ENCODE measurements at regions not wholly inside any gene's neighbourhood (a gene's known extent, or its start where the extent isn't known, plus 50 kb on each side); places are given as distances from the start of the nearest gene placed in this dataset.

DNA sequence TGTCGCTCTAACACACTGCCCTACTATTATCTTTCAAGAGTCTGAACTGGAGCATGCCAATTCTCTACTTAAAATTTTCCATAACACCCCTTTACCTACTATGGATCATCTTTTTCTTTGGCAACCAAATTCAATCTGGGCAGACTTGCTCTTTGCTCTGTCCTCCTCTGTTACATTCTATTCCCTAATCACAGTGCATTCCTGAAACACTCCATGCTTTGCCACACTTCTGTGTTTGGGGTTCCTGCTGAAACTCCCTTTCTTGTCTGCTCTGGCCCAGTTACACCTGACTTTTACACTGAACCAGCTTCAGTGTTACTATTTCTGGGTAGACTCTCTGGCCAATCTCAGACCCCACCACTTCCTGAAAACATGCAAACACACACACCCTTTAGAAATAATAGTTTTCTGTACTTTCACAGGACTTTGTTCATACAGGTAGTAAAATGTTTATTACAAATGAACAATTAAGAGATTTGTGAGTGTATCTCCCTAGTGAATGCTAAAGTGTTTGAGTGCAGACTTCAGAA is 119.9 kb upstream of the DCC start:
- TF ChIP-seq BCLAF1 (IDR thresholded peaks at IDR 0.05; ENCODE audit: borderline replicate concordance in 1 of 2, control insufficient read depth in 1 of 2, low read depth in 2 of 2, low read length in 1 of 2) (no peak), REST (IDR thresholded peaks at IDR 0.05; ENCODE audit: borderline replicate concordance) (no peak), REST (CRISPR knock-in tag; IDR thresholded peaks at IDR 0.05; ENCODE audit: low read depth) (no peak), TAF1 (IDR thresholded peaks at IDR 0.05; ENCODE audit: control insufficient read depth, extremely low read depth, insufficient read depth, low read length, severe bottlenecking) (no peak), CEBPZ (IDR thresholded peaks at IDR 0.05; ENCODE audit: borderline replicate concordance, low read depth, low read length) (no peak), POLR2A (conservative IDR thresholded peaks at IDR 0.05) (no peak), CHD2 (IDR thresholded peaks at IDR 0.05; ENCODE audit: low read depth, low read length) (no peak), ZNF695 (CRISPR knock-in tag; IDR thresholded peaks at IDR 0.05) (no peak), HNRNPL (IDR thresholded peaks at IDR 0.05; ENCODE audit: low read depth, low read length) (no peak), EZH2 (IDR thresholded peaks at IDR 0.05; ENCODE audit: borderline replicate concordance, low read depth, low read length) (no peak), FOXK1 (CRISPR knock-in tag; IDR thresholded peaks at IDR 0.05; ENCODE audit: borderline replicate concordance) (no peak), CTBP1 (IDR thresholded peaks at IDR 0.05; ENCODE audit: borderline replicate concordance) (no peak)
- TF ChIP-seq, protein P1, sequence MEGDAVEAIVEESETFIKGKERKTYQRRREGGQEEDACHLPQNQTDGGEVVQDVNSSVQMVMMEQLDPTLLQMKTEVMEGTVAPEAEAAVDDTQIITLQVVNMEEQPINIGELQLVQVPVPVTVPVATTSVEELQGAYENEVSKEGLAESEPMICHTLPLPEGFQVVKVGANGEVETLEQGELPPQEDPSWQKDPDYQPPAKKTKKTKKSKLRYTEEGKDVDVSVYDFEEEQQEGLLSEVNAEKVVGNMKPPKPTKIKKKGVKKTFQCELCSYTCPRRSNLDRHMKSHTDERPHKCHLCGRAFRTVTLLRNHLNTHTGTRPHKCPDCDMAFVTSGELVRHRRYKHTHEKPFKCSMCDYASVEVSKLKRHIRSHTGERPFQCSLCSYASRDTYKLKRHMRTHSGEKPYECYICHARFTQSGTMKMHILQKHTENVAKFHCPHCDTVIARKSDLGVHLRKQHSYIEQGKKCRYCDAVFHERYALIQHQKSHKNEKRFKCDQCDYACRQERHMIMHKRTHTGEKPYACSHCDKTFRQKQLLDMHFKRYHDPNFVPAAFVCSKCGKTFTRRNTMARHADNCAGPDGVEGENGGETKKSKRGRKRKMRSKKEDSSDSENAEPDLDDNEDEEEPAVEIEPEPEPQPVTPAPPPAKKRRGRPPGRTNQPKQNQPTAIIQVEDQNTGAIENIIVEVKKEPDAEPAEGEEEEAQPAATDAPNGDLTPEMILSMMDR (IDR thresholded peaks at IDR 0.05 in 2 of 3, conservative IDR thresholded peaks at IDR 0.05 in 1 of 3; ENCODE audit: insufficient read depth in 2 of 3, low read depth in 1 of 3, low read length in 3 of 3), result no peak

Data from K562 (cell line).